ENCODE measurements at regions not wholly inside any gene's neighbourhood (a gene's known extent, or its start where the extent isn't known, plus 50 kb on each side); places are given as distances from the start of the nearest gene placed in this dataset.

DNA sequence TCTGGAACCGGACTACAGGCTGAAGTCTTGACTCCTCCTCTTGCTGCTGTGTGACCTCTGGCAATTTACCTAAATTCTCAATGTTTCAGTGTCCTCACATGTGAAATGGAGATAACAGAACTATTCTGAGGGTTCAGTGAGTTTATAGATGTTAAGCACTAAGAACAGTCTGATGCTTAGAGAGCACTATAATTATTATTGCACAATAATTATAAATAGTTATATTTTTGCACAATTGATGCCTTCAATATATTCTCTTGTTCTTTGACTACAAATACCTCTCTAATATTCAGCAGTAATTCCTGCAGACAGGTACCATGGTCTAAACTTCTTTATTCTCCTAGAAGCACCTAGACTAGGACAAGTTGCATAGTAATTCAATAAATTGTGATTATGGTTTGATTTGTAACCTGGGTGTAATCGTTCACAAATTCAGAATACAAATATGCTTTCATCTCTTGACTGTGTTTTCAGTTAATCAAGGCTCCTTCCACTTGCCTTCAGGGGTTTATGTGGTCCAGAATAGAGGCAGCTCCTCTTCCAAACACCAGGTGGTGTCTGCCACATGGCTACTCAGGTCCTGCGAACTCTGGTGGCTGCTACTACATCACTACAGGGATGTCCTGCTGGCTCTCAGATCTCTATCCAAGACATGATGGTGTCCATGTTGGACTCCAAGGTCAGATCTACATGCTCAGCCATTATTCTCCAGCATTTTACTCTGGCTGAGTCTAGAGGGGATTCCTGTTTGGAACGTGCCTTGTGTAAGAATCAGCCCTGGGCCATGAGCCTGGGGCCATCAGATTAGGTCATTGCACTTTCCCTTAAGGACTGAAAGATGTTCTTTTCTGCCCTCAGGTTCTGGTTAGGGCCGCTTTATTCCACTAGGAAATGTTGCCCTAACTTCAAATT is 103.4 kb downstream of the QRFPR start:
- DNase-seq (ENCODE audit: low read depth) = no peak

DNA sequence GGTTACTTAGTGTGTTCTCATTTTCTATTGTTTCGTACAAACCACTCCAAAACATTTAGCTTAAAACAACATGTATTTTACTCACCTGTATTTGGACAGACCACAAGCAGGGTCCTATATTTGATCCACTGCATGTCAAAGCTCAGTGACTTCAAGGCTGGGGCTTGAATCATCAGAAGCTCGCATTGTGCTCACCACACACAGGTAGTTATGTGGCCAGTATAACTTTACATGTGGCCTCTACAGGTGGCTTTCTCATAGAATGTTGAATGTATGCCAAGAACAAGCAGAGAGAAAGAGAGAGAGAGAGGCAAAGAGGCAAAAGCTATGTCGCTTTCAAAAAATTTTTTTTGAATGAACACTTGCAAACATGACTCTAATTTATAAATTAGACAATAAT is 107.6 kb downstream of the QRFPR start:
- DNase-seq (ENCODE audit: low read depth) = no peak

DNA sequence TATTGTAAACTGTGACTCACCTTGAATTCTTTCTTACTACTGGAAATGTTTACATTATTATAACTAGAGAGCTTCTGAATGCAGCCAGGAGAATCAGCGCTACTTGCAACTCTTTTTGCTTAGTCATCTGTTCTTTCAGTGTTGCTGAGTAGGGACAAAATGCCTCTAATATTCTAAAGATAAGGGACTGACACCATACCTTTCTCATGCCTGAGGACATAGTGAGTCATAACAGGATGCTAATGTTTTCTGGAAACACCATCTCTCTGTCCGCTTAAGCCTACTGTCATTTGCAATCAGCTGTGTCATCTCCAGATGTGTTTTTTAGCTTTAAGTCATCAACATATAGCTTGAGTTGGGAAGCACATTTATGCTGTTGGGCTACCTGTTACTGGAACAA is 108.3 kb downstream of the QRFPR start:
- peak; percentile 82 for DNase-seq (ENCODE audit: low read depth)

DNA sequence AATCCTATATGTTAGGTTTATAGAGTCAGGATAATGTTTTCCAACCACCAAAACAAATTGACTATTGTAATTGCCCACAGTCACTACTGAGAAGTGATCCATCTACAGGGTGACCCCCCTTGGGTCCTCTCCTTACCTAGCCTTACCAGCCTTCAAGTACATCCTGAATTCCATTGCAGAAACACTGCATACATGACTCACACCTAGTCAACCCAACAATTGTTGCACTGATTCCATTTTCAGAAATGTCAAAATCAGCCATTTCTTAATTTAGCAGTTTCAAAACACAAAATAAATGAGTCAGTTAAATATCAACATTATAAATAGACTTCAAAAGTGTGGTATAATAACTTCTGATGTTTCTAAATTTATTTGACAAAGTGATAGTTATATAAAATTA is 106.3 kb upstream of the TNIP3 start:
- DNase-seq (ENCODE audit: low read depth) = peak; percentile 49

DNA sequence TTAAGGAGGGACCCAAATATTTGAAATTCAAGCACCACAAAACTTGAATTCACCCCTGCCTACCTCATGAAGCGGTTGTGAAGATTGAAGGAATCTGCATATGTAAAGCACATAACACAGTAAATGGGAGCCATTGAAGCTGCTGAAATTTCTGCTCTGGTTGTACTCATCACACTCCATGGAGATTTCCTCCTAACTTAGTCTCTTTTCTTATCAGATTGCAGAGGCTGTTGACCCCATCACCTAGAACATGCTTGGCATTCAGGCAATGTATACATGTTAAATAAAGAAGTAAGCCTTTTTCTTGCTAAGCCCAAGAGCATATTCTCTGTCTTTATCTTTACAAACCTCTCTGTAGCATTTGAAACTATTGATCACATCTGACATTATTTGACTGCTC is 104.9 kb upstream of the TNIP3 start:
- DNase-seq (ENCODE audit: low read depth) = no peak

DNA sequence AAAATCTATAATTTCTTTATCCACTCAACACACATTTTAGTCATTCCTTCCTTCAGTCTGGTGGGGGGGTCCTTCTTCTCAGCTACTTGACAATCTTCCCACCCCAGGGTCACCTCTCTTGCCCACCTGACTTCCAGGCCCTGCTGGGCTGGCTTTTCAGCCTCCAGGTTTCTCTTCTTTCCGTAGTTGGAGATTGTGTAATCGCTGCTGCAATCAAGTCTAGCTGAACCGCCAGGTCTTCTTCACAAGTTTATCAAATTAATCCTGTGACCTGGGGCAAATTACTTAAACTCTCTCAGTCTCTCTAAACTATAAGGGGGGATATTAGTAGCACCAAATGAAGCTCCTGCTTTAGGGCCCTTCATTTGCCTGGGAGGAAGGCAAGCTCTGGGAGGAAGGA is 102.9 kb upstream of the TNIP3 start:
- DNase-seq (ENCODE audit: low read depth) = no peak

DNA sequence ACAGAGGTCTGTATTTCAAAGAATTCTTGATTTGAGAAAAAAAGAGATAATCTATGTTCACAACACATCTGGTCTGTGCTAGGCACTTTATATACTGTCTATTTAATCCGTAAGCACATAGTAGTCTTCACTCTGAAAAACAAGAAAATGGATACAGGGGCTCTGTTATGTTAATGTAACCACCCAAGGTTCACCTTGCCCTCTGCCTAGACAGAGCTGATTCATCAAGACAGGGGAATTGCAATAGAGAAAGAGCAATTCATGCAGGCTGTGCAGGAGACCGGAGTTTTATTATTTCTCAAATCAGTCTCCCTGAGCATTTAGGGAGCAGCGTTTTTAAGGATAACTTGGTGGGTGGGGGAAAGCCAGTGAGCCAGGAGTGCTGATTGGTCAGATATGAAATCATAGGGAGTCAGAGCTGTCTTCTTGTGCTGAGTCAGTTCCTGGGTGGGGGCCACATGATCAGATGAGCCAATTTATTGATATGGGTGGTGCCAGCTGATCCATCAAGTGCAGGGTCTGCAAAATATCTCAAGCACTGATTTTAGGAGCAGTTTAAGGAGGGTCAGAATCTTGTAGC is 92.9 kb upstream of the TNIP3 start:
- DNase-seq (ENCODE audit: low read depth) = no peak

DNA sequence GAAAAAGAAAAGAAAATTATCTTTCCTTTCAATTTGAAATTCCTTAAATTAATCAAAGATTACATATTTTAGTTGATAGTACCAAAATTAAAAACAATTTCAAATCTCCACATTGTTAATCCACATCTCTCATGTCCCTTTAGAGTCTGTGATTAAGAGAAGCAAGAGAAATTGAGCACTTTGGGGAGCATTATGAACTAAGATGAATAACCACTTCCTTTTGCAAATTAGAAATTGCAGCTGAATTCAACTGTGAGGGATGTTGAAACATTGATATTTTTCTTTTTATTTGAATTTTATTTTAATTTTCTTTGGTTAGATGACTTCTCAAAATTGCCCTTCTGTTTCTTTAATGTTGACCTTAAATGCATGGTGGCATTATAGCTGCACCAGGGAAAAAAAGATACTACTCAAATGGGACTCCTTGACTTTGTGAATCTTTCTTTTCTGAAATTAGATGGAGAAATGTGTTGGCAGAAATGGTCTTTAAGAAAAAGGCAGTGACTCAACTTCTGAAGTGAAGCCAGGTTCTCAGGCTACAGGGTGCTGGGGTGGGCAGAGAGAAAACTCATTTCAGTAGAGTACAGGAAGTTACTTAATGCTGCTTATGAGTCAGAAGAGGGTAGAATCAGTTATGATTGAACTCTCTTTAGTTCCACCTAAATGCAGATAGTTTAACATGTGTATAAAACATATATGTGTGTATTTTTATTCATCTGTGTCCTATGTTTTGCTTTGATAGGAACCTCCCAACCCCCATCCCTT is 92.0 kb upstream of the TNIP3 start:
- DNase-seq (ENCODE audit: low read depth) = peak; percentile 94

DNA sequence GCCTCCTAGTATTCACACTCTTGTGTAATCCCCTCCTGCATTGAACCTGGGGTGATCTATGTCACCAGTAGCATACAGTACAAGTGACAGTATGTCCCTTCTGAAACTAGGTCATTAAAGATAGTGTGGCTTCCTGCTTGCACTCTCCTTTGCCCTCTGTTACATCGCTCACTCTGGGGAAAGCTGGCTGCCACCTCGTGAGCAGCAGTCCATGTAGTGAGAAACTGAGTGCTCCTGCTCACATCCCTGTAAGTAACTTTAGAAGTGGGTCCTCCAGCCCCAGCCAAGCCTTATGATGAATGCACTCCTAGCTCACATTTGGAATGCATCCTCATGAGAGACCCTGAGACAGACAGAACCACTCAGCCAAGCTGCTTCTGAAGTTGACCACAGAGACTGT is 89.8 kb upstream of the TNIP3 start:
- DNase-seq (ENCODE audit: low read depth) = no peak

DNA sequence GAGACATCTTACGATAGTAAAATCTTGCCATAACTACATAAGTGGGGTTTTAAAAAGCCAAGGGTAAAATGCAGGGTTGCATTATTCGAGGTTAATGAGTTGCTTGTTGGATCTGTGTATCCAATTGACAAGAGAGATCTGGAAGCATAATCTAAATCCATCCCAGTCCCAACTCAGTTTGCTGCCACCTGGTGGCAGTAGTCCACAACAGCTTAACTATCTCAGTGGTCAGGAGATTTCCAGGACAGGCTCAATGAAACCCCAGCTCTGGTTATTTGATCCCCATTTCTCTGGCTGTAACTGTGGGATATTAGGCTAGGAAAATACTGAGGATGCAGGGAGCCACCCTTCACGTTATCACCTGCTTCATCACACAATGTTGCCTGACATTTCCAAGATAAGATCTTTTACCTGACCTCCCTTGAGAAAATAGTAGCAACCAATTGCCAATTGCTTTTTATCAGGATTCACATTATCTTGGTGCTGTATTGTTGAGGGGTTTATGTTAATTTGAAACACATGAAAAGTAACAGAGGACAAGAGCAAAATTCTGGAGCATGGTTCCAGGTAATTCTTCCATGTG is 88.2 kb upstream of the TNIP3 start:
- DNase-seq (ENCODE audit: low read depth) = peak; percentile 63

DNA sequence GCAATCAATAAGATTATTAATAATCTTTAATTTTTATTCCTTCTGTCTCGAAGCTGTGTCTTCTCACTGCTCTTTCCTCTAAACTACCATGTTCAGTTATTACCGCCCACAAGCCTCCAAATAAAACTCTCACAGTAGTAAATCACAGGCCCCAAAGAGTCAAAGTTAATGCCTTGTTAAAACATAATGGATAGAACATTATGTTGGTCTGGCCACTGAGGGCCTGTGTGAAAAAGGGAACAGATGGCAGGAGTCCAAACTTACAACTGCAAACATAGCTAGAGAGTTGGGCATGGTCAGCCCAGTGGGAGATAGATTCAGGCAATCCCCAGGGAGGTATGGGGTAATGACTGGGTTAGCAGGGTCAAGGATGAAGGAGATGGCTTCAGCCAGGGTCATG is 84.6 kb upstream of the TNIP3 start:
- DNase-seq (ENCODE audit: low read depth) = no peak

DNA sequence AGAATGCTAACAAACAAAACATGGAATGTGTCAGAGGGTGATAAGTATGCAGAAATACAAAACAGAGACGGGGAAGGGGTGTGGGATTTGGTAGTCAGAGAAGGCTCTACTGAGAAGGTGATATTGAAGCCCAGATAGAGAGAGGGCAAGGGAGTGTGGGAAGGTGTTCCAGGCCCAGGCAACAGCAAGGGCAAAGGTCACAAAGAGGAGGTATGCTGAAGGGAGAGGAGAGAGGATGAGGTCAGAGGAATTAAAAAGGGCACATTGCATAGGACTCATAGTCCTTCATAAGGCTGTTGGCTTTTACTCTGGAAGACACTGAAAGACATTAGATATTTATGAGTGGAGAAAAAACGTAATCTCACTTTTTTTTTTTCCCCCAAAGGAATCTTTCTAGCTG is 82.6 kb upstream of the TNIP3 start:
- peak; percentile 5 for DNase-seq (ENCODE audit: low read depth)

DNA sequence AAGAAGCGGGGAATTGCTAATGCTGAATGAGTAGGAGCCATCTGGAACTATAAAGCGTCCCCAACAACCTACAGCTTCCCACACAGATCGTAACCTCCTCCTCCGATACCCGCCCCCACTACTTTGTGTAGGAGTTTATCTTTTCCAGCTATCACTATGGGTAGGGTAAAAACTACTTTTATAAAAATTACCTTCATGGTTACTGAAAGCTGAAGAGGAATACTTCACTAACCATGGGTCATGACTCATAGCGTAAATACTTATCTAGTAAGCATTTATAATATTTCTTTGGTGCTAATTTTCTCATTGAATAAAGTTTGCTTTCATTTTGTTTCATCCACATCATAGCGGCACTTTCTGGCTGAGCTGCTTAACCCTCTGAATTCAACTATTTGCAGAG is 79.4 kb upstream of the TNIP3 start:
- DNase-seq (ENCODE audit: low read depth) = no peak

DNA sequence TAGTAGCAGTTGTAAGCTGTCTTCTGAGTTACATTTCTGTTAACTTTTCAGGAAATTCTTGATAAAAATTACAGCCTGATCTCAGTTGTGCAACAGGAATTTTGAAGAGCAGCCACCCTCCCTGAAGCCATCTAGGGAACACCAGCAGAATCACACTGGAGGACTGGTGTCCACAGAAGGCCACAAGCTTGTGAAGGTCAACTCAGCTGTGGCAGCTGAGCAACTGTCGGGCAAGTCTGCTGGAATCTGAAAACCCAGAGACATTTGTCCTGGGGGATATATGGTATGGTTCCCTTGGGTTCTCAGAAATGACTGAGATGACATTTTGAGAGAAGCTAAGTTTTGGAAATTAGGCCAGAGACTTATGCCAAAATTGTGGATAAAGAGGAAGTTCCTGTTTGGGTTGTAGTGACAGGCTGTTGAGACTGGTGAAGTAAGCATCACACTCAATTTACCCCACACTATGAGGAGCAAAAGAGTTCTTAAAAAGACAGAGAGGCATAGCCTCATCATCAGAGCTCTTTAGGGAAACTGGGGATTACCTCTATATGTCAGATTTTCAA is 78.1 kb upstream of the TNIP3 start:
- DNase-seq (ENCODE audit: low read depth) = no peak

DNA sequence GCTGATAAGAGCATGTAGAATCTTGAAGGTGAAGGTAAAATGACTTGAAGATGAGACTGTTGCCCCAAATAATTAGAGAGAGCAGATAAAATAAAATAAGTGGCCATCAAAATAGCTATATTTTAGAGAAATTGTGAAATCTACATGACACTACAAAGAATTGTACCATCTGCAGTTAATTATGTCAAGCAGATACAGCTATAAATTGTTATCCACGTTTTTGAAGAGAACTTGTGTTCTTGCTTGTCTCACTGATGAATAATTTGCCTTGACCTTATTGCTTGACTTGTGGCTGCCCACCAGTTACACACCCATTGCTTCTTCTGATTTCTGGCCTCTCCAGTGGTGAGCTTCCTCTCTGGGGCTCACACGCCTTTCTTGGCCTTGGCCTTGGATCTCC is 75.8 kb upstream of the TNIP3 start:
- no peak for DNase-seq (ENCODE audit: low read depth)

DNA sequence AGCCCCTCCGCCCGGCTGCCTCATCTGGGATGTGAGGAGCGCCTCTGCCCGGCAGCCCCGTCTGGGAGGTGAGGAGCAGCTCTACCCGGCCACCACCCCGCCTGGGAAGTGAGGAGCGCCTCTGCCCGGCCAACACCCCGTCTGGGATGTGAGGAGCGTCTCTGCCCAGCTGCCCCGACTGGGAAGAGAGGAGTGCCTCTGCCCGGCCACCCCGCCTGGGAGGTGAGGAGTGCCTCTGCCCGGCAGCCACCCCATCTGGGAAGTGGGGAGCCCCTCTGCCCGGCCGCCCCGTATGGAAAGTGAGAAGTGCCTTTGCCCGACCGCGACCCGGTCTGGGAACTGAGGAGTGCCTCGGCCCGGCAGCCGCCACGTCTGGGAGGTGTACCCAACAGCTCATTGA is 74.3 kb upstream of the TNIP3 start:
- no peak for DNase-seq (ENCODE audit: low read depth)

DNA sequence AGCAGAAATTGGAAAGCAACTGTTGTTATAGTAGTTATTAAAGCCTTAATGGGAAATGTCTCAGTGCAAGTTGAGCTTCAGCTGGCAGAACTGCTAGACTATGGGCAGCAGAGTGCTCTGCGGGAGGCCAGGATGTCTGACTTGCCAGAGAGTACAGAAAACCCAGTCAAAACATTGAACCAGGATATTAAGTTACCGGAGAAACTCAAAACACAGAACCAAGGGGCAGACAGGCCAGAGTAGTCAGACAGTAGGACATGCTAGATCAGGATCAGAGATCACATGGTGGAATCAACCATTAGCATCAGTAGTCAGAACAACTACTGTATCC is 72.9 kb upstream of the TNIP3 start:
- DNase-seq (ENCODE audit: low read depth) = no peak

DNA sequence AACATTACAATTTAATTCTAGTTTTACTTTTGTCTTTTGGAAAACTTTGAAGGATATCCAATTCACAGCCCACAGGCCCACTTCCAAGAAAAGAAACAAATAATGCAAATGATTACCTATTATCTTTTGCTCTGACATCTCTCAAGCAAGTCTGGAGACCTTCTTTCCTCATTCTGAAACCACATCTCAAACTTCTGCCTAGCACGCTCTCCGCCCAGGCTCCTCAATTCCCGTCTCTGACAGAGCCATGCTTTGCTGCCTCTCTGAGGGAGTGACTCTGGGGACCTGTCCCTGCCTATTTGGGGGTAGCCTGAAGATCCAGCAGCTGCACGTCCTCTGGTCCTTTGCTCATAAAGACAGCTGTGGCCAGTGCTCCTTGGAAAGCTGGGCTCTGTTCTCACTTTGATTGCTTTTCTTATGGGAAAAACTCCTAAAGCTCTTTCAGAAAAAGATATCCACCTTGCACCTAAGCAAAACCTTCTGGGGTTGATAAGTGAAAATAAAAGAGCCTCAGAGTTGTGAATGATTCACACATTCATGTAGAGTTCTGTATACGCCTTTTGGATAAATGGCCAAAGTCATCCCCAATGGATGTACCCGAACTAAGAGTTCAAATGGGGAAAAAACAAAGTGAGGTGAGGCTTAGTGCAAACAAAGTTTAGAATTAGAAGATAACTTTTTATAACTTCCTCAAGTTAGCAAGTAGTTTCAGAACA is 72.4 kb upstream of the TNIP3 start:
- no peak for DNase-seq (ENCODE audit: low read depth)

DNA sequence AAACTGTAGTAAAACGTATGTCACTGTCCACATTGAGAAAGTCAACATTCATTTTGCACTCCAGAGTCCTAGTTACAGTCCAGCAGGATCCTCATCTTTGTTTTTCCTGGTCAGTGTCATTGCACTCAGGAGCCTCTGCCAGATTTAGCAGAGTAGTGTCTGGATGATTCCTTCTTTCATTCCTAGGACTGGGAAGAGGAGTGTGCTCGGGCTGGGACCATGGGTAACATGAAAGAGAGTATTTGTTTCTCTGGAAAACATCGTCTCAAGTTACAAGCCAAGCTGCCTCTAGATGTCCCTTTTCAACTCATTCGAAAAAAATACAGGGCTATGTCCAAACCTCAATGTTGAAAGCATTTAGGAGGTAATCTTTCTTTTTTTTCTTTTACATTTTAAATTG is 69.9 kb upstream of the TNIP3 start:
- DNase-seq (ENCODE audit: low read depth) = no peak

DNA sequence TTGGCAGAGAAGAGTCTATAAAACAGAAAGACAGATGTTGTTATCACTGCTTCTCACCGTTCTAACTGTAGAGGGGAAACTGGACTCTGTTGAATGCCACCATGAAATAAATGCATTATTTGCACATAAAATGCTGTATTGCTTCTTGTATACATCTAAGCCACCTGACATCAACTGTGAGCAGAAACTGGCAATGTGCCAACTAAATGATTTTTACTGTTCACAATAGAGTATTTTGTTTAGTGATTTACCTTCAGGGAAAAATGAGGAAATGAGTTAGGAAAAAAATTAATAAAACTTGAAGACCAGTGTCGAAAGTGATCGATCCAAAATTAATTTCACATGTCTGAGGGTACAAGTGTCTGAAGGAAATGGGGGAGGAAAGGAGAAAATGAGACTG is 65.9 kb upstream of the TNIP3 start:
- no peak for DNase-seq (ENCODE audit: low read depth)

DNA sequence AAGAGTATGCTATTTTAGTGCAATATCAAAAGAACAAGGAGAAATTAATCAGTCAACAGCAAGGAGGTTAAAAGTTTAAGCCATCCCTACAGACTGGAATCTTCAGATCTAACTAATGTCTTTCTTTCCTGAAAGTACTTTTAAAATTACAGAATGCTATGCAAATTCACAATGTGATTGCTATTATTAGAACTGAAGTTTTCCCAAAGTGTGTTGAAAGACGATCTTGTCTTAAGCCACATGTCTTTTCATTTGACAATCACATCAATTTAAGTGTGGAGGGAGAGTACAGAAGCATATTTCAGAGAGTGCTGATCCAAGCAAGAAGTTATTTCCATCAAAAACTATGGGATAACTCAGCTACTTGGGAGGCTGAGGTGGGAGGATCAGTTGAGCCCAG is 64.7 kb upstream of the TNIP3 start:
- DNase-seq (ENCODE audit: low read depth) = peak; percentile 78

DNA sequence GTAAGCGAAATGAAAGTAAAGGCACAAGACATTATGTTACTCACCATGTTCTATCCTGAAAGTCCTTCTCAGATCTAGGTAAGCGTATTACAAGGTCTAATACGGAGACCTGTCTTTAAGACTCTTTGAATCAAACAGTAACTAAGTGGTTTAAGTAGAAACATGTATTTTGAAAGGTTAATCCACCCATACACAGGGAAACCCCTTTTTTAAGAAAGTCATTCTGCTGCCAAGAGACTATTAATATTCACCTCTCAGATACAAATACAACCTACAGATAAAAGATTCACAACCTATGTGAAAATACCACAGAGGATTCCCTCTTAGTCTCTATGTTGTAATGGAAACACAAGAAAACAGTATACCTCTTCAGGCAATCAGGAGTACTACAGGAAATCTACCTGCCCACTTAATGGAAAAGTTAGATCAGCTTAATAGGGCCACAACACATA is 63.2 kb upstream of the TNIP3 start:
- no peak for DNase-seq (ENCODE audit: low read depth)
